ENCODE measurements at regions not wholly inside any gene's neighbourhood (a gene's known extent, or its start where the extent isn't known, plus 50 kb on each side); places are given as distances from the start of the nearest gene placed in this dataset.

- Histone ChIP-seq H3K4me1 (ENCODE audit: low read depth) (no peaks in the 10 kb centered on the region), H3K4me3 (no peak overlapping the region), H3K36me3 (ENCODE audit: low read depth) (no peaks in the 10 kb centered on the region), H3K9me3 (no peaks in the 10 kb centered on the region)
- intact Hi-C loops (cut with DNase I, micrococcal nuclease): no loop called here
- DNase-seq (no peak), ATAC-seq (no peak)
- no peak for TF ChIP-seq CTCF (IDR thresholded peaks at IDR 0.05)
Measured at GRCh38 chr6:98670045-98670746, 164.2 kb upstream of the POU3F2 start.

- Histone ChIP-seq H3K4me3 (no peak overlapping the region), H3K9me3 (no peaks in the 10 kb centered on the region), H3K4me1 (ENCODE audit: low read depth) (no peaks in the 10 kb centered on the region), H3K36me3 (ENCODE audit: low read depth) (no peaks in the 10 kb centered on the region)
- DNase-seq (no peak), ATAC-seq (no peak)
- no peak for TF ChIP-seq CTCF (IDR thresholded peaks at IDR 0.05)
- intact Hi-C loops (cut with DNase I, micrococcal nuclease): no loop called here
Measured at GRCh38 chr6:98672681-98673475, 161.5 kb upstream of the POU3F2 start.

- Histone ChIP-seq H3K4me3 (no peak overlapping the region), H3K36me3 (ENCODE audit: low read depth) (no peaks in the 10 kb centered on the region), H3K9me3 (no peaks in the 10 kb centered on the region), H3K4me1 (ENCODE audit: low read depth) (no peaks in the 10 kb centered on the region)
- ATAC-seq (no peak), DNase-seq (no peak)
- intact Hi-C loops (cut with DNase I, micrococcal nuclease): no loop called here
- TF ChIP-seq CTCF (IDR thresholded peaks at IDR 0.05): no peak
Measured at GRCh38 chr6:98678481-98678880, 155.9 kb upstream of the POU3F2 start.

- intact Hi-C loops (cut with DNase I, micrococcal nuclease): no loop called here
- Histone ChIP-seq H3K36me3 (ENCODE audit: low read depth) (no peaks in the 10 kb centered on the region), H3K9me3 (no peaks in the 10 kb centered on the region), H3K4me1 (ENCODE audit: low read depth) (no peaks in the 10 kb centered on the region), H3K4me3 (no peak overlapping the region)
- DNase-seq: no peak
- ATAC-seq: no peak
- no peak for TF ChIP-seq CTCF (IDR thresholded peaks at IDR 0.05)
Measured at GRCh38 chr6:98686008-98686601, 148.3 kb upstream of the POU3F2 start.

- DNase-seq (no peak), ATAC-seq (no peak)
- H3K4me3 ChIP-seq: no peak overlapping the region
- TF ChIP-seq CTCF (IDR thresholded peaks at IDR 0.05): no peak
- H3K9me3 ChIP-seq: no peaks in the 10 kb centered on the region
- no peaks in the 10 kb centered on the region for H3K4me1 ChIP-seq (ENCODE audit: low read depth)
- H3K36me3 ChIP-seq (ENCODE audit: low read depth): no peaks in the 10 kb centered on the region
- intact Hi-C loops (cut with DNase I, micrococcal nuclease): no loop called here
Measured at GRCh38 chr6:98687752-98688151, 146.6 kb upstream of the POU3F2 start.
